Activated T-cell treated with anti-CD3 and anti-CD28 coated beads for 1 hour (primary cell): ENCODE measurements at regions not wholly inside any gene's neighbourhood (a gene's known extent, or its start where the extent isn't known, plus 50 kb on each side); places are given as distances from the start of the nearest gene placed in this dataset.
"Not testable (repeated sequence)": the region's sequence is repeated elsewhere in the genome, so short reads cannot be mapped to it uniquely, and the experiment has no call there.

Source experiments
- DNase-seq: peaks from one replicate; pipeline ENCODE4 v3.0.0-alpha.2; 2020; ENCODE audit warnings: low read depth

DNA sequence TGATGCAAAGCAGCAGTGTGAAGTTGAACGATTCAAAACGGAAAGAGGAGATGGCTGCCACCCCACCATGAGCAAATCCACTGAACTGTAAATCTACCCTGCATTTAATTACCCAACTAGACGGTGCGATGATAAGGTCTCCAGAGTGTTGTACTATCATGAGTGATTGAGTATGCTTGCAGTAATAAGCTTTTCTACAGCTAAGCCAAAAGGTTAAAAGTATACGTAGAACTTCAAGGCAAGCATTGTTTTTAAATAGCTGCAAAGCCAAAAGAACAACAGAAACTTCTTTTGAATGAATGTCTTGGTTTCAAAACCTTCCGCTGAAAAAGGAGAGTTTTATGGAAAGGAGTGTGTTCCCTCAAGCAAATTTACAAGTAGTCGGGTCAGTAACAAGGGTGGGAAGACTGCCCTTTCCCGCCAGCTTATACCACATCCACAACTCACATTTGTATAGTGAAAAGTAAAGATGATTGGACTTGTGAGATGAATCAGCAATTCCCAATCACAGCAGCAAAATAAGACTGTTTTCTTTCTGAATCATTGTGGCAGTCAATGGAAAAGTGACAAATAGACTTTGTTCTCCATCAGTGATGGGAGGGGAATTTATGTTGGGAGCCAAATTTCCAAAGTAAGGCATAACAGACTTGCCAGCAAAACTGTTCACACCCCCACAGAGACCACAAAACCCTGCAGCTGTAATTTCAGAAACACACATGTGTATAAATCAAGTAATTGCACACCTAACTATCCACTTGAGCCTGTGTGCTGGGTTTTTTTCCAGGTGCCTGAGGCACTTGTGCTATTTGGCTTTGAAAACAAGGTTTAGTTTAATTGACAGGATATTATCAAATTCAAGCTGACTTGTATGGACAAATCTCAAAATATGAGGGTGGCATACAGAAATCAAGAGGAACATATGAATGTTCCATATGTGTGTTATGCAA, 407.7 kb upstream of the GRAMD2B start:
- DNase-seq = no peak

- DNase-seq = no peak
Measured at GRCh38 chr5:126016256-126016655, 407.0 kb upstream of the GRAMD2B start.

DNA sequence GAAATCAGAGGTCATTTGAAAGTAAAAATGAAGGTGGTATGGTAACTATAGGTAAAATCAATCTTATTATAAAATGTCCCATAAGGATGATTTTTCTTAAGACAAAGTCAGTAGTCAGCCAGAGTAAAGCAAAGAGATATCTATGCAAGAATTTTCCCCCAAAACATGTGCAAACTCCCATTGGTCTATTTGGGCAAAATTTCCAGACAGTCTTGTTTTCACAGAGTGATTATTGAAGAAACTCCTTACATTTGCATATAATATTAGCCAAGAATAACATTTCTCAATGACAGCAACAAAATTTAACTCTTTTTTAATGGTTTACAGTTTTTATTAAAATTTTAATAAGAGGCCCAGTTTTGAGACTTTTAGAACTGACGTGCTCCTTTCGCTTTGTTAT, 406.1 kb upstream of the GRAMD2B start:
- DNase-seq = no peak

GRCh38 chr5:126020770-126021169, 402.4 kb upstream of the GRAMD2B start:
- DNase-seq = no peak

DNA sequence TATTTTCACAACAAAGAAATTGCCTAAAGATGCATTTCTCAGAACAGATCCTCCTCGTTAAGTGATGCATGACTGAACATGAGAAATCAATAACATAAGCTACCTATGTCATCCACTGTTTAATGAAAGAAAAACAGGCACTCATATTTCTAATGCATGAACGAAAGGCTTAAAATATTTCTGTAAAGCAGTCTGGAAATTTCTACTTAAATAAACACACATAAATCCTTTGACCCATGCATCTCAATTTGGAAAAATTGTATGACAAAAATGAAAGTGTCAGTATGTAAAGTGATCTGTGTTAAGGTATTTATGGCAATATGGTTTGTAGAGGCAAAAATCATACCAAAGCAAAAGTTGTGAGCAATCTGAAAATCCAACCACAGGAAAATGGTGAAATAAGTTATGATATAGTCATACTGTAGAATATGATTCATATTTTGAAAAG, 399.2 kb upstream of the GRAMD2B start:
- no peak for DNase-seq

- no peak for DNase-seq
Measured at GRCh38 chr5:126027149-126027548, 396.1 kb upstream of the GRAMD2B start.

DNA sequence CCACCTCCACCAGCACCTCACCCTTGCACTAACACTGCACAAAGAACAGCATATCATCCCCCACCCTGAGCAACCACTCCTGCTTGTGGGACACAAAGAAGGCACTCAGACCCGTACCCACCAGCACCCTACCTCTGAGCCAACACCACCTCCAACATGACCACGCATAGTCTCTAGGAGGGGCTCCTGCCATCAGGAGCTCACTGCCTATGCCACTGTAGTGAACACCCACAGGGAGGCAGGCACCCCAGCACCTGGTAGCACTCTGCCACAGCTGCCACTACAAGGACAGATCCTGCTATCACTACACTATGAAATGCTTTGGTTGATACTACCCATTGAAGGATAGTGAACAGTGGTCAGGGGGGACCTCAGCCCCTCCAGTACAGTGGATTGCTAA, 395.6 kb upstream of the GRAMD2B start:
- DNase-seq = no peak

- DNase-seq = no peak
Measured at GRCh38 chr5:126028336-126028735, 394.9 kb upstream of the GRAMD2B start.

DNA sequence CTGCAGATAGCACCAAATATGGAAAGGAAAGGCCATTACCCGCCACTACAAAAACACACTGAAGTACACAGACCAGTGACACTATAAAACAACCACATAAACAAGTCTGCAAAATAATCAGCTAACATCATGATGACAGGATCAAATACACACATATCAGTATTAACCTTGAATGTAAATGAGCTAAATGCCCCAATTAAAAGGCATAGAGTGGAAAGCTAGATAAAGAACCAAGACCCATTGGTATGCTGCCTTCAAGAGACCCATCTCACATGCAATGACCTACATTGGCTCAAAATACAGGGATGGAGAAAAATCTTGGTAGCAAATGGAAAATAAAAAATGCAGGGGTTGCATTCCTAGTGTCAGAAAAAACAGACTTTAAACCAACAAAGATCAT, 393.9 kb upstream of the GRAMD2B start:
- not testable (repeated sequence) for DNase-seq

DNA sequence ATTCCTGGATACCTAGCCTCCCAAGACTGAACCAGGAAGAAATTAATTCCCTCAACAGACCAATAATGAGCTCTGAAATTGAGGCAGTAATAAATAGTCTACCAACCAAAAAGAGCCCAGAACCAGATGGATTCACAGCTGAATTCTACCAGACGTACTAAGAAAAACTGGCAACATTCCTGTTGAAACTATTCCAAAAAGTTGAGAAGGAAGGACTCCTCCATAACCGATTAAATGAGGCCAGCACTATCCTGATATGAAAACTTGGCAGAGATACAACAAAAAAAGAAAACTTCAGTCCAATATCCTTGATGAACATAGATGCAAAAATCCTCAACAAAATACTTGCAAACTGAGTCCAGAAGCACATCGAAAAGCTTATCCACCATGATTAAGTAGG, 392.5 kb upstream of the GRAMD2B start:
- no peak for DNase-seq

GRCh38 chr5:126031989-126032716, 391.1 kb upstream of the GRAMD2B start:
- DNase-seq = no peak

GRCh38 chr5:126043688-126044087, 379.5 kb upstream of the GRAMD2B start:
- DNase-seq = no peak

GRCh38 chr5:126044111-126044668, 379.0 kb upstream of the GRAMD2B start:
- no peak for DNase-seq

DNA sequence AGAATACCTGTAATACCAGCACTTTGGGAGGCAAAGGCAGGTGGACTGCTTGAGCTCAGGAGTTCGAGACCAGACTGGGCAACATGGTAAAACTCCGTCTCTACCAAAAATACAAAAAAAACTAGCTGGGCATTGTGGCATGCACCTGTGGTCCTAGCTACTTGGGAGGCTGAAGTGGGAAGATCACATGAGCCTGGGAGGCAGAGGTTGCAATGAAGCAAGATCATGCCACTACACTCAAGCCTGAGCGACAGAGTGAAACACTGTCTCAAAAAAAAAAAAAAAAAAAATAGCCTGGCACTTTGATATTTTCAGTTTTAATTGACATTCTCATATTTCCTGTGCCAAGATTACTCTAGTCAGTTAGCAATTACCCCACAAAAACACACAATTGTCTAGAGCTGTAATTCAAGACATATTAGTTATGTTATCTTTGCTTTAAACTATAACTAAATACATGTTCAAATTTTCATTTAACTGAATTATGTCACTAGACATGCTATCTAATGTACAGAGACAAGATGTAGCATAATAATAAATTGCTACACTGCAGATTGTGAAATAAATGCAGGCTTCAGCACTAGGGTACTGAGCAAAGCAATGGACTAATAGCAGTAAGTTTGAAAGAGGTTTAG, 378.2 kb upstream of the GRAMD2B start:
- DNase-seq = no peak

DNA sequence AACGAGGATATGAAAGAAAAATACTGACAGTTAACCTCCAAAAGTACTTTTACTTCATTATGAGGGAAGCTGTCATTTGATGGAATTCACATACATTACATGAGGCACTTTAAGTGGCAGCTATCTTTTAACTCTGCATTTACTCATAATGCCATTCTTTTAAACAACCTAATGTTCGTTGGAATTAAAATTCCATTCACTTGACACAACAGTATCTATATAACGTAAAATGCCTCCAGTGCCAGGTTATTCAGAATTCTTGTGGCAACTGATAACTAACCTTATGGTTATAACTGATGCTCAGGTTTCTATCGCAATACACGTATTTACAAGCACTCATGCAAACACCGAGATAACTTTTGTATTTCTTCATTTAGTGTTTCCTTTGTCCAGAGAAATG, 376.9 kb upstream of the GRAMD2B start:
- no peak for DNase-seq

- DNase-seq = no peak
Measured at GRCh38 chr5:126046846-126047571, 376.2 kb upstream of the GRAMD2B start.

DNA sequence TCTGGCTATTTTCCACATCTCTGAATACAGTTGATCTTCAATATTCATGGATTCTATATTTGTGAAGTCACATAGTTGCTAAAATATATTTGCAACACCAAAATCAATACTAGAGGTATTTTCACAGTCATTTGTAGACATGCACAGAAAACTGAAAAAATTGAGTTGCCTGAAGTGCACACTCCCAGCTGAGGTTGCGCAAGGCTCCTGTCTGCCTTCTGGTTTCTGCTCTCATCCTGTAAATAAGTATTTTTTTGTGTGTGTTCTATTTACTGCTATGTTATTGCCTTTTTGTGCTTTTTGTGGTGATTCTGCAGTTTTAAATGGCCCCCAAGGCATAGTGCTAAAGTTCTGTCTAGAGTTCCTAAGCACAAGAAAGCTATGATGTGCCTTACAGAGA, 371.1 kb upstream of the GRAMD2B start:
- DNase-seq = no peak

DNA sequence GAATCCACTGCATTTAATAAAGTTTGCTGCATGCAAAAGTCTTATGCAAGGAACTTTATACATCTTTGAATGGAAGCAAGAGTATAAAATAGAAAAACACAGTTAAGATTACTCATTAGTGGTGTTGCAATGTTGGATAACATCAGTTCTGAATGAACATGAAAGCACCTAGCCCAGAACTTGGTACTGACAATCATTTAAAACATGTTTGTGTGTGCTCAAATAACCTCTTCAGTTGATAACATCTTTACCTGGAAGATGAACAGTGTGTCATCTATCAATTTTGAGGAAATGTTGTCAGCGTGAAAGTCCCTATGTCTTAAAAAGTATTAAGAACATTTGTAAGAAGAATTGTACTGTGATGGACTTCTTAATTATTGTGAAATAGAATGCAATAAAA, 370.4 kb upstream of the GRAMD2B start:
- no peak for DNase-seq

GRCh38 chr5:126053630-126054029, 369.6 kb upstream of the GRAMD2B start:
- DNase-seq = no peak

DNA sequence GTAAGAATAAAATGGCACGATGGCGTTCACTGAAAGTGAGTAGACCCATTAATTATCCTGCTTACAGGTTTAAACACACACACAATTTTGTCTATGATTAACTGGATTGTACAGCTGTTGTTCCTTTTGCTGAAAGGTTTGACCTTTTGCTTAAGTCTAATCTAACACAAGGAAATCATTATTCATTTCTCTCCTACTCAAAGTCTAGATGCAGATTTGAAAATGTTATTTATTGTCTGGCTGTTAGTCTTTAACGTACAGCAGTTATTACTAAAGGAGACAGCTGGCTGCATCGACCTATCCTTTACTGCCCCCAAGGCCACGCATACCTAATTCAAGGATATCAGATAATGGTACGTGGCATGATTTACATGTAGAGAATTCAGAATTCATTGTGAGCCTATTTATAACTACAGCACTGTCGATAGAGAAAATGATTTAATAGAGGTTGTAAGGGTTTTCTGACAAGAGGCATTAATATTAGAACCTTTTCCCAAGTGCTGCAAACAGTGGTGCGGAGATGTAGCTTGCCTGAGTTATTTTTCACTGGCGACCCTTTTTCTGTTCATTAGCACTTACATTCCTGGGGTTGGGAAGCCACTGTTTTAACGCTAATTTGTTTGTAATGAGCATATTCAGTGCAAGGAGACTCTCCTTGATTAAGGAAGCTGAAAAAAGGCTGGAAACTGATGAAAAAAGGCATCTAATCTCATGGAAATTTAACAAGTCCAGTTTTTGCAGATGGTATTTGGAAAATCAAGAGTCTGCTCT, 368.4 kb upstream of the GRAMD2B start:
- DNase-seq = no peak

DNA sequence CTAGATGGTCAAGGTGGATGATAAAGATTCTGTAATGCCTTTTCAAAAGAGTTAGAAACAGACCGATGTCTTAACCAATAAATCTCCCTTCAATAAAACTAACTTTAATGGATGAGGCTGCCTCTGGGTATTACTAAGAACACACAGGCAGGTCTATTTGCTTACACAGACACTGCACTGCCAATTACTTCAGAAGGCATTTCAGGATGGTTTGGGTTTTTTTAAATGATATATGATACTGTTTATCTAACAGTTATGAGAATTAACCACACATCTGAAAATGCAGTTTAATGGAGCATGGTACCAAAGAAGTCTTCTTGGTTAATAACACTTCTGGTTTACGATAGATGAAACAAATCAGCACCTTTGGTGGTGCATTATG, 367.9 kb upstream of the GRAMD2B start:
- no peak for DNase-seq
